HG02973 (cell line): ENCODE measurements at regions not wholly inside any gene's neighbourhood (a gene's known extent, or its start where the extent isn't known, plus 50 kb on each side); places are given as distances from the start of the nearest gene placed in this dataset.

ENCODE experiments used
- ATAC-seq: cut with Tn5 transposase; IDR thresholded peaks from one replicate; pipeline ENCODE4 v1.9.1; 2021; ENCODE audit warnings: moderate library complexity; ENCODE audit not compliant: unreplicated experiment

DNA sequence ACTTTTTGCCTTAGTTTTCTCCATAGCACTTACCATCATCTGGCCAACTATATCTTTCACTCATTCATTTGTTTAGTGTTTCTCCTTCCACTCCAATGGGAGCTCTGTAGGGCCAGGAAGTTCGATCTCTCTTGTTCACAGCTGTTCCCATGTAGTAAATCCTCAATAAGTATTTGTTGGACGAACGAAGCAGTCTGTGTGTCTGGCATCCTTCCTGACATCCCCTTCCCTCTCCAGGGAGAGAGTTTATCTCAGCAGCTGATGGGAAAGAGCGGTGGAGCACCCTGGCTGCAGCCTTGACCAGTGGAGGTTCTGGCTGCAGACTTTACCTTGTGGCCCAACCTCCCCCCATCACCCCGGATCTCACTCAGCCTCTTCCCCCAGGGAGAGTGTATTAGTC, 141.7 kb downstream of the CHST1 start:
- no peak for ATAC-seq

GRCh38 chr11:45518833-45519535, 146.4 kb downstream of the CHST1 start:
- no peak for ATAC-seq

DNA sequence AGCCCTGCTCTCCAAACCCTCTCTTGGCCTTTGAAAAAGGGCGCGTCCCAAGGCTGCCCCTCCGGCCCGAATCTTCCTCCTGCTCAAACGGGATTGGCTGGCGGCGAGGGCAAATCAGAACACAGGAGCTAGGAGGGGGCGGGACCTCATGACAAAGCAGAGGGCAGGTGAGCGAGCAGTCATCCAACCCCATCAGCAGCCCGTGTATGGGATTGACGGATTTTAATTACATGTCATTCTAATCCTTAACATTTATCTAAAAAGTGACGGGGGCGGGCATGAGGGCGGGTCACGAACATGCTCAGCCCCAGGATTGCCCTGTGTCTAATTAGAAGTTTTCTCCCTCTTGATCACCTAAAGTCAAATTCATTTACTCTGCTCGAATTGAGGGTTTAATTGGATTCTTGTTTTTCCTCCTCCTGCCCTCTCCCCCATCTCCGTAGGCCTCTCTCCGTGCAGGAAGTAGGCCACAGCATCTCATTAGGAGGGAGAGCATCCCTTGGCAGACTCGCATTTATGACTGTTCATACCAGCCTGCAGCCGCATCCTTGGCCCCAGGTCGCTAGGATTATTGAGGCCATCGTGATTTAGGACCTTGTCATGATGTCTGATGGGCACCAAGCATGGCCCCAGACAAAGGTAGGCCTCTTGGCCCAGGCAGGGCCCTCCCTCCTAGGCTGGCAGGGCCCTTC, 147.1 kb downstream of the CHST1 start:
- ATAC-seq, result no peak

DNA sequence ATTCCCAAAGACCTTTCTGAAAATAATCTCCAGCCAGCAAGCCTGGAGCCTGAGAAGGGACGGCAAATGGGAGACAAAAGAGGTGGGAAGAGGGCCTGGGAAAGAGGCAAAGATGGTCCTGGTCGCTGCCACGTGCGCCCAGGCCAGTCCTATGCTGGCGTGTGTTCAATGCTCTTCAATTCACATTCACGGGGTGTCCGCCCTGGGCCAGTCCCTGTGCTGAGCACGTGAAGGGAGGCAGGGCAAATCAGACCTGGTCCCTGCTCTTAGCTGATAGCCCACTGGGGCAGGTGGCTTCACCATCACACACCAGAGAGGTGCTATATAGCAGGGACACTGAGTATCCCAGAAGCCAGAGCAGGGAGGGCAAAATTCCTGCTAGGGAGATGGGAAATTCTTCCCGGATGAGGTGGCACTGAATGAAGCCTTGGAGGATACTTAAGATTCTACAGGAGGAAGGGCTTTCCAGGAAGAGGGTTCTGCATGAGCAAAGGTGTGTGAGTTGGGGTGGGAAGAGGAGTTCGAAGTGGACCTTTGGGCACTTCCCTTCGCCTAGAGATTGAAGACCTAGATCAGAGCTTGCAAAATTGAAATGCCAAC, 148.2 kb downstream of the CHST1 start:
- no peak for ATAC-seq

GRCh38 chr11:45513821-45514340, 151.5 kb downstream of the CHST1 start:
- ATAC-seq, result no peak

DNA sequence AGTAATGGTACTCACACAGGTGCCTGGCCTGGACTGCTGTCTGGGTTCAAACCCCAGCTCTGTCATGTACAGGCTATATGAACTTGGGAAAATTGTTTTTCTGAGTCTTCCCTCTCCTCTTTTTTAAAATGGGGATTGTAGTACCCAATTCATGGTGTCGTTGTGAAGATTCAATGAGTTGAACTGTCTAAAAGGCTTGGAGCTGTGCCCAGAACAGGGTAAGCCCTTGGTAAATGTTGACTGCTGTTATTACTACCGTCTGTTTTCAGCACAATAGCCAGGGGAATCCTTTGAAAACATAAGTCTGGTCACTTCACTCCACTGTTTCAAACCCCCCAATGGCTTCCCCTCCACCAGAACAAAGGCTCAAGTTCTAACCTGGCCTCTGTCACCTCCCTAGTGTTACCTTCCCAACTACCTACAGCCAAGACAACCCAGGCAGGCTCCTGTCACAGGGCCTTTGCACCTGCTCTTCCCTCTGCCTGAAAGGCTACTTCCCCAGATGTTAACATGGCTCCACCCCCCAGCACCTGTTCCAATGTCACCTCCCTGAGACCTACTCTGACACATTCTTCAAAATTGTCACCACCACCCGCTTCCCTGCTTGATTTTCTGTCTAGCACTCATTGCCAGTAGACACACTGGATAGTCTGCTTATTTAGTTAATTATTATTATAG, 152.8 kb downstream of the CHST1 start:
- ATAC-seq, result no peak

DNA sequence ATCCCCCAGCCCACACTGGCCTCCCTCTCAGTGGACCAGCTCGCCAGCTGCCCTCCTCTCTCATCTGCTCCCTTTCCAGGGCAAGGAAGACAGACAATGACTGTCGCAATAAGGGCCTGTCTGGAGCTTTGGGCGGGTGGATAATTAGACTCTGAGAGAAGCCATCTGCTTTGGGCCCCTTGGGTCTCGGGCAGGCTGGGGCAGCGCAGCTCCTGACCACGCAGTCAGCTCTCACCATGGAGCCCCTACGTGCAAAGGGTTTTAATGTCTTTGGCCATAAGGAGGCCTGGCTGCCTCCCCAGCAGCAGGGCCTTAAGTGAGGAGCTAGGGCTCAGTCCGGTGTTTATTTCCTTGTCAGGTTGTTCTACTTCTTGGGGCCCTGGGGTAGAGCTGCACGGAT, 153.9 kb downstream of the CHST1 start:
- ATAC-seq, result no peak

GRCh38 chr11:45507916-45508315, 157.5 kb downstream of the CHST1 start:
- no peak for ATAC-seq

DNA sequence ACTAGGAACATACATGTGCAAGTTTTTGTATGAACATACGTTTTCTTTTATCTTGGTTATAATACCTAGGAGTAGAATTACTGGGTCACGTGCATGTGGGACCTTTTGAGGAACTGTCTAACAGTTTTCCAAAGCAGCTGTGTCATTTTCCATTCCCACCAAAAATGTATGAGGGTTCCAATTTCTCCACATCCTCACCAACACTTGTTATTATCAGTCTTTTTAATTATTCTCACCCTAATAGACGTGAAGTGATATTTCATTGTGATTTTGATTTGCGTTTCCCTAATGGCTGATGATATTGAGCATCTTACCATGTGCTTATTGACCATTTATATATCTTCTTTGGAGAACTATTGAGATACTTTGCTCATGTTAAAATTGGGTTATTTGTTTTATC, 162.1 kb downstream of the CHST1 start:
- no peak for ATAC-seq

DNA sequence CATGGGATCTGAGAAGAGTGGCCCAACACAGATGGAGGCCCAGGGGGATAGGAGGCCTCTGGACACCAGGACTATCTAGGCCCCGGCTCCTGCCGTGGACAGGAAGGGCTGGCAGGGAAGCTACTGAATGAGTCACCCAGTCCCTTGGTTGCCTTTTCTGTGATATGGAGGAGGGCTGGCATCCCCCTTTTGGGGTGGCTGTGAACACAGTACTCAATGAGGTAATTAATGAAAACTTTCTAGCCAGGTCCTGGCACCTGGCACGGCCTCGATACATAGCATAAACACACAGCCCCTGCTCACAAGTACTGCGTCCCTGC, 163.2 kb downstream of the CHST1 start:
- no peak for ATAC-seq

- no peak for ATAC-seq
Observed at GRCh38 chr11:45501392-45502225, 163.8 kb downstream of the CHST1 start.

DNA sequence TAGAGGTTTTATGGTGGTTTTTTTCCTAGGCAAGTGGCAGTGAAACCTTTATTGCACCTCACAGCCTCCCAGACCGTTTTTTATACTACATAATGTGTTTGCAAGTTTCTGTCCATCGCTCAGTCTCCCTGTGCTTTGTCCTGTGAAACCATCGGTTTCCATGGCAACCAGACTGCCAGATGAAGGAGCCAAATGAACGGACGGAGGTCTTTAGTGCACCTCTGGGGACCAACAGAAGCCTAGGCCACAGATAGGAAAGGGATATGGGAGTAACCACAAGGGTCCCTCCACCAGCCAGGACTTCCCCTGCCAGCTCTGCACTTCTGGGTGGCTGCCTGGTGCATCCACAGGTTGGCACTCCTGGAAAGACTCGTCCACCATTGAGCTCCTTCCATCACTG, 165.0 kb downstream of the CHST1 start:
- ATAC-seq, result no peak

GRCh38 chr11:45494738-45495137, 170.7 kb downstream of the CHST1 start:
- no peak for ATAC-seq

GRCh38 chr11:45489281-45489905, 176.0 kb downstream of the CHST1 start:
- no peak for ATAC-seq

DNA sequence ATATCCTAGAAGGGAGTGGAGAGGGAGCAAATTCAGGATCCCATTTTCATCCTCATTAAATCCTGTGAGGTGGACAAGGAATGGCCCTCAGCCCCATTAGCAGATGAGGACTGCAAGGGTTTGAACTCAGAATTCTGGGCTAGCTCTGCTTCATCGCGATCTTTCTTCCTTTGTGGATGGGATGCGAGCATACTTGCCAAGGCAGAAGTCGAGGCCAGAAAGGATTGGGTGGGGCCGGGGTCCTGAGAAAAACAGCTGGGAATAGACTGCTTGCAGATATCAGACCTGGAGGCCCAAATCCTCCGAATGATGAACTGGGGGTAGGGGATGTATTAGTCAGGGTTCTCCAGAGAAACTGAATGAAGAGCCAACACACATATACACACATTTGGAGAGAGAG, 179.0 kb downstream of the CHST1 start:
- ATAC-seq, result no peak

DNA sequence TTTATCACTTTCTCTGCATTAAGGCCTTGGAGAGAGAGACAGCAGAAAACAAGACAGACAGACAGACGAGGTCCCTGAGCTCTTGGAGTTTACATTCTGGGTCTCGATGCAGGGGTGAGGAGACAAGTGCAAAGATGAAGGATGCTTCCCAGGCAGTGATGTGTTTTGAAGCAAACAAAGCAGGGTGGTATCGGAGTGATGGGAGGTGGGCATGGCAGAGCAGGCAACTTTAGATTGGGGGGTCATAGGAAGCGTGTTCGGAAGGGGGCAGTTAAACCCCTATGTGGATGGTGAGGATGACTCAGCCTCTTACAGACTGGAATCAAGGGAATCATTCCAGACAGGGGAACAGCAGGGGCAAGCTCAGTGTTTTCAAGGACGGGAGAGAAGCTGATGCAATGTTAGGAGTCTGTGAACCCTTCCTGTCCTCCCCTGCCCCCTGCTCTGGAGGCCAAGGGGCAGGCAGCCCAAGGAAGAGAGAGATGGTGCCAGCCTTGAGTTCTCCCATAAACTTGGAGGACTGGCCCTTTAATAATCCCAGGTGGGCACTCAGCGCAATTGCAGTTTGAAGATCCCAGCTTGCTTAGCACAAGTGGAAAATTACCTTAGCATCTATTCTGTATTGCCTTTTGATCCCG, 180.2 kb downstream of the CHST1 start:
- no peak for ATAC-seq

DNA sequence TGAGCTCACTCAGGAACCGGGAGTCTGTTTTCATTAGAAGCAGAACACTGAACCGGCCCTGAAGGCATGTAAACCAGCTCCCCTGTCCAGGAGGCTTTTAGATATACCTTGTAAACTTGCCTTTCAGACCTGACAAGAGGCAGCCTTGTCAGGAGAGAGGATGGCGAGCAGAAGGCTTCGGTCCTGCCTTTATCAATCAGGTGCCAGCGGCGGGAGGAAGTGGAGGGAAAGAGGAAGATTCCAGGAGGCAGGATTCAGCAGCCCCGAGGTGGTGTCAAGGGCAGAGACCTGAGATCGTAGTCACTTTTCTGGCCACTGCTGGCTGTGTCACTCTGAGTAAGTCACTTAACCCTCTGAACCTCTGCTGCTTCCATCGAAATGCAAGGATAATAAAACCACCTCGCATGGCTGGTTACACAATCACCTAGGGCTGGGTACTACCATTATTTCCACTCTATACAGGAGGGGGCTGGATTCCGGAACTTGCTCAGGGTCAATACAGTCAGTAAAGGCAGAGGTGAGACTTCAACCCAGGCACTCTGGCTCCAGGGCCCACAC, 181.0 kb downstream of the CHST1 start:
- no peak for ATAC-seq

- no peak for ATAC-seq
Observed at GRCh38 chr11:45483416-45483815, 182.0 kb downstream of the CHST1 start.

GRCh38 chr11:45482331-45482730, 183.1 kb downstream of the CHST1 start:
- ATAC-seq, result no peak

DNA sequence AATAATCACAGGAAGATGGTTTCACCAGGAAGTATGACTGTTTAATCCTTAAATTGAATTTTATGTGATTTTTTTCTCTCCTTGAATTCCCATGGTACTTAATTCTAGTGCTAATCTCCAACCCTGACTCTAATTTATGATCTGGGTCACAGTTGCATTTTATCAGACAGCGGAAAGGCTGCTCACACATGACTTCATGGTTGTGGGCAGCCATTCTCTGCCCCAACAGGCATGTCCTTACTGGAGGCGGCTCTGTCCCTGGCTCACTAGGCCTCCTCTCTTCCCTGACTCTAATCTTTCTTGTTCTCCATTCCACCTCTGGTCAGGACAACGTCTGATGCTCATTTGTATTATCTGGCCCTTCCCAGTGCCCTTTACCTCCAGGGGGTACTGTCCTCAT, 184.4 kb downstream of the CHST1 start:
- ATAC-seq, result no peak
